C4-2B (cell line): ENCODE measurements at regions not wholly inside any gene's neighbourhood (a gene's known extent, or its start where the extent isn't known, plus 50 kb on each side); places are given as distances from the start of the nearest gene placed in this dataset.

Experiments used
- ZFX ChIP-seq: fragments of 450-650 bp; IDR thresholded peaks from 2 replicates; pipeline ENCODE4 v1.6.1; 2017
- TF ChIP-seq, protein P1 (sequence below): fragments of 450-650 bp; conservative IDR thresholded peaks from 2 replicates; pipeline ENCODE4 v1.5.1; 2017; ENCODE audit warnings: mild to moderate bottlenecking

GRCh38 chr4:176889776-176890175, 97.1 kb upstream of the VEGFC start:
- TF ChIP-seq, protein P1, sequence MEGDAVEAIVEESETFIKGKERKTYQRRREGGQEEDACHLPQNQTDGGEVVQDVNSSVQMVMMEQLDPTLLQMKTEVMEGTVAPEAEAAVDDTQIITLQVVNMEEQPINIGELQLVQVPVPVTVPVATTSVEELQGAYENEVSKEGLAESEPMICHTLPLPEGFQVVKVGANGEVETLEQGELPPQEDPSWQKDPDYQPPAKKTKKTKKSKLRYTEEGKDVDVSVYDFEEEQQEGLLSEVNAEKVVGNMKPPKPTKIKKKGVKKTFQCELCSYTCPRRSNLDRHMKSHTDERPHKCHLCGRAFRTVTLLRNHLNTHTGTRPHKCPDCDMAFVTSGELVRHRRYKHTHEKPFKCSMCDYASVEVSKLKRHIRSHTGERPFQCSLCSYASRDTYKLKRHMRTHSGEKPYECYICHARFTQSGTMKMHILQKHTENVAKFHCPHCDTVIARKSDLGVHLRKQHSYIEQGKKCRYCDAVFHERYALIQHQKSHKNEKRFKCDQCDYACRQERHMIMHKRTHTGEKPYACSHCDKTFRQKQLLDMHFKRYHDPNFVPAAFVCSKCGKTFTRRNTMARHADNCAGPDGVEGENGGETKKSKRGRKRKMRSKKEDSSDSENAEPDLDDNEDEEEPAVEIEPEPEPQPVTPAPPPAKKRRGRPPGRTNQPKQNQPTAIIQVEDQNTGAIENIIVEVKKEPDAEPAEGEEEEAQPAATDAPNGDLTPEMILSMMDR = no peak
- TF ChIP-seq ZFX = no peak
